AG04450 (cell line): ENCODE measurements at regions not wholly inside any gene's neighbourhood (a gene's known extent, or its start where the extent isn't known, plus 50 kb on each side); places are given as distances from the start of the nearest gene placed in this dataset.
"Not testable (repeated sequence)": the region's sequence is repeated elsewhere in the genome, so short reads cannot be mapped to it uniquely, and the experiment has no call there.

ENCODE experiments used
- CTCF ChIA-PET: fragments of 300-600, 350-600 bp; formaldehyde crosslinking; extraction: SDS; loops from one replicate; lab custom pipeline; 2022; ENCODE audit warnings: antibody characterized with exemption, inconsistent platforms; lab: Charles Lee
- POLR2A ChIA-PET: fragments of 350-600 bp; formaldehyde crosslinking; extraction: SDS; loops from one replicate; lab custom pipeline; 2021; ENCODE audit warnings: antibody characterized with exemption, inconsistent platforms; lab: Yijun Ruan, JAX
- DNase-seq: peaks from one replicate; pipeline ENCODE4 v3.0.0-alpha.2; 2011; ENCODE audit warnings: low read depth, low spot score
- H3K27ac ChIP-seq: one replicate; pipeline ENCODE4 v1.5.1; 2012; ENCODE audit warnings: low read depth, low read length, control low read depth
- H3K27me3 ChIP-seq: one replicate; pipeline ENCODE4 v1.6.0; 2012; ENCODE audit warnings: low read length; ENCODE audit not compliant: control insufficient read depth, insufficient read depth
- H3K4me3 ChIP-seq: 2 replicates; pipeline ENCODE4 v1.5.1; 2011; ENCODE audit warnings: mild to moderate bottlenecking, low read depth, low read length, control low read depth
- H3K9me3 ChIP-seq: 2 replicates; pipeline ENCODE4 v1.5.1; 2012; ENCODE audit warnings: low read length; ENCODE audit not compliant: control insufficient read depth, insufficient read depth
- TF ChIP-seq, protein P1 (sequence below): IDR thresholded peaks from 2 replicates; pipeline ENCODE4 v1.5.1; 2011; ENCODE audit warnings: low read depth, low read length, control low read depth, inconsistent platforms

- ChIA-PET POLR2A (no interaction called here), CTCF (no interaction called here)
- Histone ChIP-seq H3K27ac (no peak overlapping the region), H3K27me3 (no peaks in the 10 kb centered on the region), H3K4me3 (no peak overlapping the region), H3K9me3 (peaks cover 4% of the 10 kb centered on the region; the same call in 1 of the 2 replicates)
- TF ChIP-seq, protein P1, sequence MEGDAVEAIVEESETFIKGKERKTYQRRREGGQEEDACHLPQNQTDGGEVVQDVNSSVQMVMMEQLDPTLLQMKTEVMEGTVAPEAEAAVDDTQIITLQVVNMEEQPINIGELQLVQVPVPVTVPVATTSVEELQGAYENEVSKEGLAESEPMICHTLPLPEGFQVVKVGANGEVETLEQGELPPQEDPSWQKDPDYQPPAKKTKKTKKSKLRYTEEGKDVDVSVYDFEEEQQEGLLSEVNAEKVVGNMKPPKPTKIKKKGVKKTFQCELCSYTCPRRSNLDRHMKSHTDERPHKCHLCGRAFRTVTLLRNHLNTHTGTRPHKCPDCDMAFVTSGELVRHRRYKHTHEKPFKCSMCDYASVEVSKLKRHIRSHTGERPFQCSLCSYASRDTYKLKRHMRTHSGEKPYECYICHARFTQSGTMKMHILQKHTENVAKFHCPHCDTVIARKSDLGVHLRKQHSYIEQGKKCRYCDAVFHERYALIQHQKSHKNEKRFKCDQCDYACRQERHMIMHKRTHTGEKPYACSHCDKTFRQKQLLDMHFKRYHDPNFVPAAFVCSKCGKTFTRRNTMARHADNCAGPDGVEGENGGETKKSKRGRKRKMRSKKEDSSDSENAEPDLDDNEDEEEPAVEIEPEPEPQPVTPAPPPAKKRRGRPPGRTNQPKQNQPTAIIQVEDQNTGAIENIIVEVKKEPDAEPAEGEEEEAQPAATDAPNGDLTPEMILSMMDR, result no peak
- no peak for DNase-seq
These were observed 437.7 kb upstream of the ADGRB3 start for GRCh38 chr6:68197356-68197755.

DNA sequence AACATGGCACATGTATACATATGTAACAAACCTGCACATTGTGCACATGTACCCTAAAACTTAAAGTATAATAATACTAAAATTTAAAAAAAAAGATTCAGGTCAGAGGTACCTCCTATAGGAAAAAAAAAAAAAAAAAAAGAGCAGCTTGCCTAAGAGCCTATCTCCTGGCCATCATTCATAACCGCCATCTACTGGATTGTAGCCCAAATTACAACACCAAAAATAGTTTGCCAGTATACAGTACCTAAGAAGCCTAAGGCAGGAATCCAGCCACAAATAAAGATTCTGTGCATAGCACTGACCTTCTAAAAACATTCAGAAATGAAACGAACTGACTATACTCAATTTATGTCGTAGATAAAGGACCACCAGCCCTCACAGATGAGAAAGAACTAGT lies 438.4 kb upstream of the ADGRB3 start:
- no peak for DNase-seq
- CTCF ChIA-PET, result no interaction called here
- H3K27me3 ChIP-seq, result no peaks in the 10 kb centered on the region
- no peak overlapping the region for H3K27ac ChIP-seq
- TF ChIP-seq, protein P1, result peak; percentile 26; the same call in 1 of the 2 replicates
- POLR2A ChIA-PET, result no interaction called here
- no peak overlapping the region for H3K4me3 ChIP-seq
- H3K9me3 ChIP-seq, result peaks cover 4% of the 10 kb centered on the region; the same call in 1 of the 2 replicates

DNA sequence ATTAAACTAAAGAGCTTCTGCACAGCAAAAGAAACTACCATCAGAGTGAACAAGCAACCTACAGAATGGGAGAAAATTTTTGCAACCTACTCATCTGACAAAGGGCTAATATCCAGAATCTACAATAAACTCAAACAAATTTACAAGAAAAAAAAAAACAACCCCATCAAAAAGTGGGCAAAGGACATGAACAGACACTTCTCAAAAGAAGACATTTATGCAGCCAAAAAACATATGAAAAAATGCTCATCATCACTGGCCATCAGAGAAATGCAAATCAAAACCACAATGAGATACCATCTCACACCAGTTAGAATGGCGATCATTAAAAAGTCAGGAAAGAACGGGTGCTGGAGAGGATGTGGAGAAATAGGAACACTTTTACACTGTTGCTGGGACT lies 439.3 kb upstream of the ADGRB3 start:
- H3K4me3 ChIP-seq, H3K9me3 ChIP-seq, CTCF ChIA-PET, DNase-seq, H3K27me3 ChIP-seq, H3K27ac ChIP-seq, POLR2A ChIA-PET: not testable (repeated sequence)

DNA sequence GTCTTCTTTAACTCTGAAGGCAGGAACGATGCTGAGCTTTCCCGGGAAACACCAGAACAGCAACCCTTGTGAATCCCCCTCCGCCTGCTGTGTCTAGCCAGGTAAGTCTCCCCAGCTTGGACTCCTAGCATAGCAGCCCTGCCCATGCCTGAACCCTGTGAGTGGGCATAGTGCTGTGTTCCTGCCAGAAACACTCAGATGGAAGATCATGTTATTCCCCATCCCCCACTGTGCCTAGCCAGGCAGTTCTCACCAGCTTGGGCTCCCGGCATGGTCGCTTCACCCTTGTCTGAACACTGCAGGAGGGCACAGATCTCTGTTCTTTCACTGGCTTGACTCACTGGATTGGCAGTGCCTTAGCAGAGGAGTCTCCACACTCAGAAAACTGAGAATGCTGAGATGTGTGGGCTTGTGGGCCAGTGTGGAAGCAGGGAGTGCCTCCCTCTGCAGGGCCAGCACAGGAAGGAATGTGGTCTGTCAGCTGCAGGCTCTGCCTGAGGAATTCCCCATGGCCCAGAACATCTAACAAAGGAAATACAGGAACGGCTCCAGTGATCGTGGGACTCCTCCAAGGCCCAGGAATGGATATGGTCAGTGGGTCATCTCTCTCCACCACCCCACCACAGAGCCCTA lies 440.1 kb upstream of the ADGRB3 start:
- TF ChIP-seq, protein P1, result no peak
- ChIA-PET POLR2A (no interaction called here), CTCF (no interaction called here)
- DNase-seq, result no peak
- H3K9me3 ChIP-seq, result peaks cover 4% of the 10 kb centered on the region; the same call in 1 of the 2 replicates
- no peak overlapping the region for H3K4me3 ChIP-seq
- H3K27ac ChIP-seq, result no peak overlapping the region
- no peaks in the 10 kb centered on the region for H3K27me3 ChIP-seq

GRCh38 chr6:68192988-68193387 lies 442.1 kb upstream of the ADGRB3 start:
- TF ChIP-seq, protein P1, result no peak
- no peak overlapping the region for H3K4me3 ChIP-seq
- H3K9me3 ChIP-seq, result peaks cover 4% of the 10 kb centered on the region; the same call in 1 of the 2 replicates
- ChIA-PET CTCF (no interaction called here), POLR2A (no interaction called here)
- no peak for DNase-seq
- no peaks in the 10 kb centered on the region for H3K27me3 ChIP-seq
- no peak overlapping the region for H3K27ac ChIP-seq
